HepG2 (cell line): ENCODE measurements at regions not wholly inside any gene's neighbourhood (a gene's known extent, or its start where the extent isn't known, plus 50 kb on each side); places are given as distances from the start of the nearest gene placed in this dataset.

Source experiments
- ATAC-seq: fragments of 200-7000 bp; cut with Tn5 transposase; 3 replicates; pipeline ENCODE4 v1.9.1; 2020; ENCODE audit warnings: mild to moderate bottlenecking, moderate library complexity
- BruUV-seq: library from RNA; stranded (reverse); fragments of 400-500 nt; replicated peaks from 2 replicates; lab custom pipeline; 2021; lab: Mats Ljungman, UMichigan
- CTCF ChIA-PET: fragments of 300-600 bp; formaldehyde crosslinking; extraction: SDS; loops from one replicate; lab custom pipeline; 2021; ENCODE audit warnings: low total read pairs, inconsistent platforms, low intra/inter-chr PET ratio; lab: Yijun Ruan, JAX
- POLR2A ChIA-PET: fragments of 350-600 bp; sonication (Branson Sonifier 250); formaldehyde crosslinking; loops from one replicate; lab custom pipeline; 2020; ENCODE audit warnings: antibody characterized with exemption, inconsistent platforms; lab: Yijun Ruan, JAX
- DNase-seq: peaks from one replicate; pipeline ENCODE4 v3.0.0-alpha.2; 2015; ENCODE audit warnings: low spot score
- FAIRE-seq: peaks from 3 replicates; lab custom pipeline; 2011; peaks lifted over from hg19 to GRCh38; lab: Jason Lieb, UNC
- H2AFZ ChIP-seq: one replicate; pipeline ENCODE4 v1.6.1; 2011; ENCODE audit warnings: low read length, inconsistent platforms
- H3K27ac ChIP-seq: fragments of 300-600 bp; 3 replicates; pipeline ENCODE4 v1.8.0; 2011; ENCODE audit warnings: mixed run types, mild to moderate bottlenecking, mixed read lengths, low read length, inconsistent platforms; ENCODE audit not compliant: insufficient read depth; ENCODE audit errors: extremely low read length
- H3K27me3 ChIP-seq, 2 experiments: fragments of 200-600 bp in 1 of 2; 2 replicates in 1 of 2; 3 replicates in 1 of 2; pipeline versions ENCODE4 v1.6.0 to v1.8.0; 2011; ENCODE audit warnings: low read length in 2 of 2, mild to moderate bottlenecking in 2 of 2, moderate library complexity in 2 of 2, inconsistent platforms in 1 of 2; ENCODE audit not compliant: insufficient read depth in 2 of 2, control insufficient read depth in 1 of 2
- H3K36me3 ChIP-seq, 2 experiments: fragments of 200-600 bp in 1 of 2; replicated peaks in 1 of 2; 2 replicates in 1 of 2; 3 replicates in 1 of 2; pipeline versions ENCODE4 v1.5.1 to v1.8.0; 2011; ENCODE audit warnings: low read length in 2 of 2, inconsistent platforms in 1 of 2; ENCODE audit not compliant: insufficient read depth in 2 of 2, control insufficient read depth in 1 of 2
- H3K4me1 ChIP-seq: 2 replicates; pipeline ENCODE4 v1.5.1; 2012; ENCODE audit warnings: low read length, inconsistent platforms; ENCODE audit not compliant: insufficient read depth
- H3K4me2 ChIP-seq: 2 replicates; pipeline ENCODE4 v1.6.0; 2011; ENCODE audit warnings: low read depth, low read length, inconsistent platforms
- H3K4me3 ChIP-seq, 3 experiments: fragments of 200-600 bp in 1 of 3; sonication (generic), shearing (Covaris generic) in 1 of 3; replicated peaks in 1 of 3; 2 replicates each; pipeline ENCODE4 v1.5.1; 2011 to 2016; ENCODE audit warnings: low read length in 3 of 3, inconsistent platforms in 2 of 3, low read depth in 2 of 3, mild to moderate bottlenecking in 2 of 3, control low read depth in 1 of 3, mixed read lengths in 1 of 3; ENCODE audit not compliant: insufficient read depth in 1 of 3
- H3K79me2 ChIP-seq: one replicate; pipeline ENCODE4 v1.6.1; 2011; ENCODE audit warnings: low read length, inconsistent platforms; ENCODE audit not compliant: insufficient read depth
- H3K9ac ChIP-seq: 2 replicates; pipeline ENCODE4 v1.6.0; 2011; ENCODE audit warnings: mild to moderate bottlenecking, low read depth, low read length, inconsistent platforms; ENCODE audit not compliant: insufficient read depth
- H3K9me3 ChIP-seq: 2 replicates; pipeline ENCODE4 v1.5.1; 2012; ENCODE audit warnings: mild to moderate bottlenecking, low read length
- H4K20me1 ChIP-seq: 2 replicates; pipeline ENCODE4 v1.6.0; 2011; ENCODE audit warnings: inconsistent platforms, mild to moderate bottlenecking, low read length, moderate library complexity; ENCODE audit not compliant: insufficient read depth
- CBX1 ChIP-seq: IDR thresholded peaks from one replicate; pipeline ENCODE4 v1.6.1; 2016; ENCODE audit warnings: antibody characterized with exemption, low read depth
- CC2D1A ChIP-seq: sonication (generic); formaldehyde crosslinking; IDR thresholded peaks from 2 replicates; pipeline ENCODE4 v1.8.1; 2023; ENCODE audit warnings: mild to moderate bottlenecking, missing genetic modification reagents
- IRF2 ChIP-seq: IDR thresholded peaks from 2 replicates; pipeline ENCODE4 v1.6.1; 2018; ENCODE audit warnings: missing genetic modification reagents, missing compliant biosample characterization
- MED8 ChIP-seq: sonication (generic); formaldehyde crosslinking; IDR thresholded peaks from 2 replicates; pipeline ENCODE4 v1.8.1; 2023; ENCODE audit warnings: mild to moderate bottlenecking, missing genetic modification reagents; ENCODE audit not compliant: insufficient replicate concordance
- MXD4 ChIP-seq: IDR thresholded peaks from 2 replicates; pipeline ENCODE4 v1.6.1; 2016; ENCODE audit warnings: mild to moderate bottlenecking, missing biosample characterization, missing genetic modification reagents
- RCOR2 ChIP-seq: IDR thresholded peaks from 2 replicates; pipeline ENCODE4 v1.6.1; 2016; ENCODE audit warnings: missing biosample characterization, missing genetic modification reagents
- RXRB ChIP-seq: IDR thresholded peaks from 2 replicates; pipeline ENCODE4 v1.6.1; 2016; ENCODE audit warnings: borderline replicate concordance, missing genetic modification reagents, missing compliant biosample characterization
- SMARCC2 ChIP-seq: fragments of 450-650 bp; IDR thresholded peaks from 2 replicates; pipeline ENCODE4 v1.6.1; 2017; ENCODE audit warnings: antibody characterized with exemption, mild to moderate bottlenecking
- TP53 ChIP-seq: sonication (generic); formaldehyde crosslinking; conservative IDR thresholded peaks from 2 replicates; pipeline ENCODE4 v1.4.0; 2020; ENCODE audit warnings: missing genetic modification reagents
- ZBTB7A ChIP-seq: sonication (generic); formaldehyde crosslinking; IDR thresholded peaks from 2 replicates; pipeline ENCODE4 v1.8.0; 2022; ENCODE audit warnings: mild to moderate bottlenecking, missing genetic modification reagents
- ZNF101 ChIP-seq: sonication (generic); formaldehyde crosslinking; IDR thresholded peaks from 2 replicates; pipeline ENCODE4 v1.4.0; 2020; ENCODE audit warnings: mild to moderate bottlenecking, low read depth, missing genetic modification reagents, borderline replicate concordance
- ZNF562 ChIP-seq: sonication (generic); formaldehyde crosslinking; IDR thresholded peaks from 2 replicates; pipeline ENCODE4 v1.8.0; 2022; ENCODE audit warnings: missing genetic modification reagents, borderline replicate concordance
- ZNF772 ChIP-seq: sonication (generic); formaldehyde crosslinking; IDR thresholded peaks from 2 replicates; pipeline ENCODE4 v1.5.0; 2020; ENCODE audit warnings: mild to moderate bottlenecking, missing genetic modification reagents
- WGBS: methylation state at CpG from one replicate; pipeline ENCODE4 v1.1.6; 2017; ENCODE audit warnings: low lambda C conversion rate; 5-methylcytosine and 5-hydroxymethylcytosine counted together
- in situ Hi-C: cut with HindIII; loops from 2 replicates; pipeline ENCODE4 v1.10.0; 2017; ENCODE audit warnings: low pct_unique_long_range_greater_than_20kb; ENCODE audit not compliant: extremely low pct_ligation_motif_present
- intact Hi-C: fragments of 100-400 bp; cut with micrococcal nuclease; formaldehyde crosslinking; loops from one replicate; pipeline ENCODE4 v1.10.0; 2022; ENCODE audit not compliant: unreplicated experiment
- TF ChIP-seq, protein P1 (sequence below): sonication (generic); formaldehyde crosslinking; IDR thresholded peaks from 2 replicates; pipeline ENCODE4 v1.5.0; 2020; ENCODE audit warnings: mild to moderate bottlenecking, missing genetic modification reagents
- TF ChIP-seq, protein P2 (sequence below): sonication (generic); formaldehyde crosslinking; IDR thresholded peaks from 2 replicates; pipeline ENCODE4 v1.5.1; 2020; ENCODE audit warnings: mild to moderate bottlenecking, missing genetic modification reagents, moderate library complexity
- TF ChIP-seq, protein P3 (sequence below): sonication (generic); formaldehyde crosslinking; IDR thresholded peaks from 2 replicates; pipeline ENCODE4 v1.4.0; 2020; ENCODE audit warnings: mild to moderate bottlenecking, missing genetic modification reagents
- TF ChIP-seq, protein P4 (sequence below): sonication (generic); formaldehyde crosslinking; IDR thresholded peaks from 2 replicates; pipeline ENCODE4 v1.8.1; 2022; ENCODE audit warnings: low read depth, mild to moderate bottlenecking, missing genetic modification reagents

DNA sequence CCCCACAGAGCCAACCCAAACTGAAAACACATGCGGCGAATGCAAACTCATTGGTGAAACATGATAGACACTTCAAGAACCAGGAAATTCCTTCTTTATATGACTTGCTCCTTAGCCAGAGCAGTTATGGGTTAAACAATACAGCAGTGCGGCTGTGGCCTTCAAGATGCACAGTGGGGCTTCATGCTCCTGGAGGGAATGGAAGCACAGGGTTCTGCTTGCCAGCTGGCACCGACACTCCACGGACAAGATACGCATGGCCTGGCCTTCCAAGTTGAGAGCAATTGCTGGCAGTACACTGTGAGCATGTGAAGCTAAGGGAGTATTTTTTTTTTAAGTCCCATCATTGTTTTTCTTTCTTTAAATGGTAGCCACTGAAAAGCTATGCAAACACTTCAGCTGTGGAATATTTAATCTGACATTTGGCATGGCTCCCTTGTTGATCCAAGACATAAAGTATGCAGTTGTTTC lies 451.6 kb upstream of the CD180 start (continued):
- TF ChIP-seq RXRB (CRISPR knock-in tag), result no peak
- no peak for TF ChIP-seq ZNF772
- TF ChIP-seq CC2D1A (CRISPR knock-in tag), result no peak
- no peak for TF ChIP-seq IRF2 (CRISPR knock-in tag)

DNA sequence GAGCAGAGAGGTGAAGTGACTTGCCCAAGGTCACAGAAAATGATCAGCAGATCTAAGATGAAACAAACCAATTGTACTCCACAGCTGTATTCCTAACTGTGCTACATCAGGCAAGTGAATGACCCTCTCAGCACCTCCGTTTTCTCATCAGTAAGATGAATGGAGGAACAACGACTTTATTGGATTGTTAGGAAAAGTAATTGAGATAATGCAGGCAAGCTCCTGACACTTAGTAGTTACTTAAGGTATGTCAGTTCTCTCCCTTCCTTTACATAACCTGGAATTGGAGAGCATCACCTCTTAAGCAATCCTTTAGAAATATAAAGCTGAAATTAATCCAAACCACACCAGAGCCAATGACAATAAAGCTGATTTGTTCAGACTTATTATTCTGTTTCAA lies 451.2 kb upstream of the CD180 start:
- no peak for FAIRE-seq
- TF ChIP-seq ZNF101 (no peak), TP53 (no peak), SMARCC2 (no peak), MED8 (CRISPR knock-in tag) (no peak), ZNF562 (CRISPR knock-in tag) (no peak), RCOR2 (no peak), ZBTB7A (CRISPR knock-in tag) (no peak), MXD4 (CRISPR knock-in tag) (no peak), CBX1 (no peak)
- TF ChIP-seq, protein P1, sequence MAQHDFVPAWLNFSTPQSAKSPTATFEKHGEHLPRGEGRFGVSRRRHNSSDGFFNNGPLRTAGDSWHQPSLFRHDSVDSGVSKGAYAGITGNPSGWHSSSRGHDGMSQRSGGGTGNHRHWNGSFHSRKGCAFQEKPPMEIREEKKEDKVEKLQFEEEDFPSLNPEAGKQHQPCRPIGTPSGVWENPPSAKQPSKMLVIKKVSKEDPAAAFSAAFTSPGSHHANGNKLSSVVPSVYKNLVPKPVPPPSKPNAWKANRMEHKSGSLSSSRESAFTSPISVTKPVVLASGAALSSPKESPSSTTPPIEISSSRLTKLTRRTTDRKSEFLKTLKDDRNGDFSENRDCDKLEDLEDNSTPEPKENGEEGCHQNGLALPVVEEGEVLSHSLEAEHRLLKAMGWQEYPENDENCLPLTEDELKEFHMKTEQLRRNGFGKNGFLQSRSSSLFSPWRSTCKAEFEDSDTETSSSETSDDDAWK (CRISPR knock-in tag), result no peak
- TF ChIP-seq, protein P2, sequence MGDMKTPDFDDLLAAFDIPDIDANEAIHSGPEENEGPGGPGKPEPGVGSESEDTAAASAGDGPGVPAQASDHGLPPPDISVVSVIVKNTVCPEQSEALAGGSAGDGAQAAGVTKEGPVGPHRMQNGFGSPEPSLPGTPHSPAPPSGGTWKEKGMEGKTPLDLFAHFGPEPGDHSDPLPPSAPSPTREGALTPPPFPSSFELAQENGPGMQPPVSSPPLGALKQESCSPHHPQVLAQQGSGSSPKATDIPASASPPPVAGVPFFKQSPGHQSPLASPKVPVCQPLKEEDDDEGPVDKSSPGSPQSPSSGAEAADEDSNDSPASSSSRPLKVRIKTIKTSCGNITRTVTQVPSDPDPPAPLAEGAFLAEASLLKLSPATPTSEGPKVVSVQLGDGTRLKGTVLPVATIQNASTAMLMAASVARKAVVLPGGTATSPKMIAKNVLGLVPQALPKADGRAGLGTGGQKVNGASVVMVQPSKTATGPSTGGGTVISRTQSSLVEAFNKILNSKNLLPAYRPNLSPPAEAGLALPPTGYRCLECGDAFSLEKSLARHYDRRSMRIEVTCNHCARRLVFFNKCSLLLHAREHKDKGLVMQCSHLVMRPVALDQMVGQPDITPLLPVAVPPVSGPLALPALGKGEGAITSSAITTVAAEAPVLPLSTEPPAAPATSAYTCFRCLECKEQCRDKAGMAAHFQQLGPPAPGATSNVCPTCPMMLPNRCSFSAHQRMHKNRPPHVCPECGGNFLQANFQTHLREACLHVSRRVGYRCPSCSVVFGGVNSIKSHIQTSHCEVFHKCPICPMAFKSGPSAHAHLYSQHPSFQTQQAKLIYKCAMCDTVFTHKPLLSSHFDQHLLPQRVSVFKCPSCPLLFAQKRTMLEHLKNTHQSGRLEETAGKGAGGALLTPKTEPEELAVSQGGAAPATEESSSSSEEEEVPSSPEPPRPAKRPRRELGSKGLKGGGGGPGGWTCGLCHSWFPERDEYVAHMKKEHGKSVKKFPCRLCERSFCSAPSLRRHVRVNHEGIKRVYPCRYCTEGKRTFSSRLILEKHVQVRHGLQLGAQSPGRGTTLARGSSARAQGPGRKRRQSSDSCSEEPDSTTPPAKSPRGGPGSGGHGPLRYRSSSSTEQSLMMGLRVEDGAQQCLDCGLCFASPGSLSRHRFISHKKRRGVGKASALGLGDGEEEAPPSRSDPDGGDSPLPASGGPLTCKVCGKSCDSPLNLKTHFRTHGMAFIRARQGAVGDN (CRISPR knock-in tag), result no peak
- TF ChIP-seq, protein P3, sequence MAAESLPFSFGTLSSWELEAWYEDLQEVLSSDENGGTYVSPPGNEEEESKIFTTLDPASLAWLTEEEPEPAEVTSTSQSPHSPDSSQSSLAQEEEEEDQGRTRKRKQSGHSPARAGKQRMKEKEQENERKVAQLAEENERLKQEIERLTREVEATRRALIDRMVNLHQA (CRISPR knock-in tag), result no peak
- TF ChIP-seq, protein P4, sequence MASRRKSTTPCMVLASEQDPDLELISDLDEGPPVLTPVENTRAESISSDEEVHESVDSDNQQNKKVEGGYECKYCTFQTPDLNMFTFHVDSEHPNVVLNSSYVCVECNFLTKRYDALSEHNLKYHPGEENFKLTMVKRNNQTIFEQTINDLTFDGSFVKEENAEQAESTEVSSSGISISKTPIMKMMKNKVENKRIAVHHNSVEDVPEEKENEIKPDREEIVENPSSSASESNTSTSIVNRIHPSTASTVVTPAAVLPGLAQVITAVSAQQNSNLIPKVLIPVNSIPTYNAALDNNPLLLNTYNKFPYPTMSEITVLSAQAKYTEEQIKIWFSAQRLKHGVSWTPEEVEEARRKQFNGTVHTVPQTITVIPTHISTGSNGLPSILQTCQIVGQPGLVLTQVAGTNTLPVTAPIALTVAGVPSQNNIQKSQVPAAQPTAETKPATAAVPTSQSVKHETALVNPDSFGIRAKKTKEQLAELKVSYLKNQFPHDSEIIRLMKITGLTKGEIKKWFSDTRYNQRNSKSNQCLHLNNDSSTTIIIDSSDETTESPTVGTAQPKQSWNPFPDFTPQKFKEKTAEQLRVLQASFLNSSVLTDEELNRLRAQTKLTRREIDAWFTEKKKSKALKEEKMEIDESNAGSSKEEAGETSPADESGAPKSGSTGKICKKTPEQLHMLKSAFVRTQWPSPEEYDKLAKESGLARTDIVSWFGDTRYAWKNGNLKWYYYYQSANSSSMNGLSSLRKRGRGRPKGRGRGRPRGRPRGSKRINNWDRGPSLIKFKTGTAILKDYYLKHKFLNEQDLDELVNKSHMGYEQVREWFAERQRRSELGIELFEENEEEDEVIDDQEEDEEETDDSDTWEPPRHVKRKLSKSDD (CRISPR knock-in tag), result no peak

More for the DNA sequence above, 451.2 kb upstream of the CD180 start:
- H2AFZ ChIP-seq, result no peak overlapping the region
- ATAC-seq (no peak), DNase-seq (no peak)
- no peaks in the 10 kb centered on the region for H3K36me3 ChIP-seq
- no peaks in the 10 kb centered on the region for H3K79me2 ChIP-seq
- no peaks in the 10 kb centered on the region for H3K4me1 ChIP-seq
- no peaks in the 10 kb centered on the region for H4K20me1 ChIP-seq
- intact Hi-C loops (no loop called here), in situ Hi-C loops (no loop called here)
- 37% methylated on average over 2 of the region's 2 CpGs for whole genome bisulfite sequencing
- H3K4me2 ChIP-seq, result no peak overlapping the region
- H3K27me3 ChIP-seq, result peaks cover 0 to 3% of the 10 kb centered on the region in 2 experiments; a peak in 1 of 5 replicates
- no peak overlapping the region for H3K27ac ChIP-seq
- BruUV-seq, result no TSS peak
- peaks cover 7% of the 10 kb centered on the region; the same call in 1 of the 2 replicates for H3K9me3 ChIP-seq
- ChIA-PET POLR2A (no interaction called here), CTCF (no interaction called here)
- H3K9ac ChIP-seq, result no peak overlapping the region
- H3K4me3 ChIP-seq, result no peak overlapping the region
